Adrenal gland (tissue), 5 donors: ENCODE measurements at regions not wholly inside any gene's neighbourhood (a gene's known extent, or its start where the extent isn't known, plus 50 kb on each side); places are given as distances from the start of the nearest gene placed in this dataset.

Experiments
- CTCF ChIP-seq, 6 experiments: fragments of 450-650 bp in 4 of 6; fragments of 200-600 bp in 2 of 6; sonication (generic) in 1 of 6; IDR thresholded peaks; 1 replicate in 5 of 6; 2 replicates in 1 of 6; pipeline versions ENCODE4 v1.5.1 to v1.8.0; 2016 to 2021; ENCODE audit warnings: antibody characterized with exemption in 6 of 6, mild to moderate bottlenecking in 2 of 6, moderate library complexity in 1 of 6
- POLR2A ChIP-seq, 2 donors: fragments of 450-650 bp; IDR thresholded peaks; one replicate each; pipeline ENCODE4 v1.6.1; 2017; ENCODE audit warnings: antibody characterized with exemption in 2 of 2, mild to moderate bottlenecking in 2 of 2, moderate library complexity in 1 of 2
- donor health status: DM: no; HTN: no; CAD: no.

- TF ChIP-seq CTCF (IDR thresholded peaks at IDR 0.05) (no peak), POLR2A (IDR thresholded peaks at IDR 0.05) (no peak)
These were observed 209.3 kb upstream of the NREP start for GRCh38 chr5:111966290-111966689.
